DMS53 (cell line): ENCODE measurements at regions not wholly inside any gene's neighbourhood (a gene's known extent, or its start where the extent isn't known, plus 50 kb on each side); places are given as distances from the start of the nearest gene placed in this dataset.

Experiments
- DNase-seq: peaks from one replicate; lab custom pipeline; 2025; lab: John Stamatoyannopoulos, UW

- peak; percentile 88 for DNase-seq
Measured at GRCh38 chr10:83871187-83872081, 267.9 kb upstream of the GHITM start.

DNA sequence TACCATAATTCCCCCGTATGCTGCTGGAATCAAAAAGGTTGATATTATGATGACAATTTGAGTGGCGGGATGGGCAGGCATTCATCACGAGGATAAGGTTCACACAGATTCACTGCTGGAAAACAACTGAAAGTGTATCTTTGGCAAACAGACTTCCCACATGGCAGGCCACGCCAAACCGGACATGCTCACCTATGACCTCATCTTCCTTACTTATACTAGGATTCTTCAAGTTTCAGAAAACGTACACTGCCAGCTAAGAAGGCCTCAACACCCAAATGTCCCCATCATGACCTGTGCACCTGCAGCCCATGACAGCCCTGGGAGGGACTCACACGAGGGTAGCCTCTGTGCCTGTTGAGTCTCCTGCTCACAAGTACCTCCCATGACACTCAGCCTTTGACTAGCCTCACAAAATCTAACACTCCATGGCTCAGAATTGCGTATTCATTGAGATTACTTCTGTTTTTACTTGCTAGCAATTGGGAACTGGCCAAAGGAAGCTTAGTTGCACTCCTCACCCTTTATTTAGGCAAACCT is 259.0 kb upstream of the GHITM start:
- no peak for DNase-seq

- DNase-seq: no peak
Measured at GRCh38 chr10:83881661-83882060, 257.6 kb upstream of the GHITM start.

- DNase-seq: peak; percentile 97
Measured at GRCh38 chr10:83886871-83887270, 252.4 kb upstream of the GHITM start.

GRCh38 chr10:83892737-83893136 is 246.6 kb upstream of the GHITM start:
- no peak for DNase-seq

DNA sequence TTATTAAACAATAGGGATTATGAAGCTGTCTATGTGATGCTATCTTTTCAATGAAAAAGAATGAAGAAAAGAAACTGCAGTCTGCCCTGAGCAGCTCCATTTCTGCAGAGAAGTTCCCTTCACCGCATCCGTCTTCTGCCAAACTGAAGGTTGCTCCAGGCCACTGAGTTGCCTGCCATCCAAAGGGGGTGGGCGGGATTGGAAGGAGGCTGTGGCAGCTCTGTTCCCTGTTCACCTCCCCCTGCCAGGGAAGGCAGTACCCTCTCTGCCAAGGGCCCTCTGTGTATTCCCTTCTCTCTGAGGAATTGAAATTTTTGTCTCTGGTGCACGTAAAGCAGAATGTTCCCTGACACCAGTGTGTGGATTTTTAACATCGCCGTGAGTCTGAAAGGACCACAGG is 243.1 kb upstream of the GHITM start:
- no peak for DNase-seq

DNA sequence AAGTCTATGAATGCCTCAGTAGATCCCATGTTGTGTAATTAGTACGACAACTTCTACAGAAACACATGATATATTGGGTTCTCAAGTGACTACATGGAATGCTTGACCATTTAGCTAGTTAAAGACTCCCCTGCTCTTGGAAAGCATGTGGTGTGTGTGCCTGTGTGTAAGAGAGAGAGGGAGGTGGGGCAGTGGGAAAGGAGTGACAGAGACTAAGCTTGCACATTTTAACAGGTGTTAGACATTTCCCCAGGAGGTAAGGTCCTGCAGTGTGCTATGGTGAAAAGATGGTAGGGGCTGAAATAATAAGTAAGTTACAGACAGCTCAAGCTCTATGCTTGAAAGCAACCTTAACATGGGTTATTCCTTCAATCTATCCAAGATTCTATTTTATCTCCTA is 241.7 kb upstream of the GHITM start:
- DNase-seq: no peak

- no peak for DNase-seq
Measured at GRCh38 chr10:83908506-83908905, 230.8 kb upstream of the GHITM start.

GRCh38 chr10:83909001-83909400 is 230.3 kb upstream of the GHITM start:
- DNase-seq: no peak

- DNase-seq: no peak
Measured at GRCh38 chr10:83915801-83916200, 223.5 kb upstream of the GHITM start.

DNA sequence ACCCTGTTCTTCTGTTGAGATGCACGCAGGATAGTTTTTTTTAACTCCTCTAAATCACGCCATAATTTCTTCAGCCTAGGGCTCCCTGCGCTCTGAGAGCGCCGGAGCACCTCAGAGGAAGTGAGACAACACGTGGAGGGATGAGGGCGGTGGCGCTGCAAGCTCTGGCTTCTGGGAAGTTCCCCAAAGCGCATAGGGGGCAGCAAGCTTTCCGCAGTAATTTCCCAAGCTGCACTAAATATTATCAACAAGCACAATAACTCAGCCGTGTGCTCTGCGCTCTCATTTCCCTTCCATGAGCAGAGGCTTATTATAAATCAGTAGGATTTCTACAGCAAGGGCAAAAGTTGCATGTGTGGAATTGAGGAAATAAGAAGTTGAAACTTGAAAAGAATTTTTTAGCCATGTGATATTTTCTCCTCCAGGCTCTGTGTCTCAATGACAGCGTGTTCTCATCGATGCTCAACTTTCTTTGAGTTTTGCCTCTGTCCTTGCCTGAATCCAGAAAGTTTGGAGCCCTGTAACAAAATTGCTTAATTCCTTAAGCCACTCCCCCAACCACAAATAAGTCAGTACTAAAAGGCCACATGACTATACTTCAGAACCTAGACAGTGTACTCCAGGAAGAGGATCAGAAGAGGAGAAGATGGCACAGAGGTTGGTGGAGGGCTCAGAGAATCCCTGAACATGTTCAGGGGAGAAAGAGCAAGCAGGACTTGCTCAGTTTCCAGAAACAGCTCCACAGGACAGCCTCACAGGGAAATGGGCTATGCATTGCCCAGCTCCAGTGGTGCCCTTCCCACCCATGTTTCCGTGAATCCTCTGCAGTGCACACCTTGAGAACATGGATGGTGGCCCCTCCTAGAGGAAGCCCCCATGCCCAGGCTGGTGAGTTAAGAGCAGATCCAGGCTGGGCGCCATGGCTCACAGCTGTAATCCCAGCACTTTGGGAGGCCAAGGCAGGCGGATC is 221.5 kb upstream of the GHITM start:
- peak; percentile 53 for DNase-seq

- no peak for DNase-seq
Measured at GRCh38 chr10:83919187-83919586, 220.1 kb upstream of the GHITM start.

DNA sequence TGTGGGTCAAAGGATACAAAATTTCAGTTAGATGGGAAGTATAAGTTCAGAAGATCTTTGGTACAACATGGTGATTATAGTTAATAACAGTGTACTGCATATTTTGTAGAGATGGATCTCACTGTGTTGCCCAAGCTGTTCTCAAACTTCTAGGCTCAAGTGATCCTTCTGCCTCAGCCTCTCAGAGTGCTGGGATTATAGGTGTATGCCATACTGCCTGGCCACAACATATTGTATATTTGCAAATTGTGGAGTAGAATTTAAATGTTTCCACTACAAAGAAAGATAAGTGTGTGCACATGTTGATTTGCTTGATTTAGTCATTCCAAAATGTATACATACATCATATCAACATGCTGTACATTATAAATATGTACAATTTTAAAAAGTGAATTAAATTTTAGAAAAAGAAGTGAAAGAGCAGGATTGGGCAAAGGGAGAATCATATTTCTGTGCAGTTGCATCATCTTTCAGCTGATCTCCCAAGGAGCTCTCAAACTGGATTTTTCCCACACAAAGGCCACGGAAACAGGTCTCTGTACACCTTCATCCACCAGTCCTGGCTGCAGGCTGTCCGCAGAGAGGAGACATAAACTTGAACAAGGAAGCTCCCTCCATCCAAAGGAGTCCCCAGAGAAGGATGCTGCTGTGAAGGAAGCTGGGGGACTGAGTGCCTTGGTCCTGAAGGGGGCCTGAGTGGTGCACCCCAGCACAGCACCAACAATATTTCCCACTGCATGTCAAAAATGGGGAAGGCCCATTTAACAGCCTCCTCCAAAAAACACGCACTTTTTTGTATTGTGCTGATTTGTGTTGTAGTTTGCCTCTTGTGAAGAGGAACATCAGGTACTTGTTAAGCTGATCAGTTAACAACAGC is 217.1 kb upstream of the GHITM start:
- no peak for DNase-seq

DNA sequence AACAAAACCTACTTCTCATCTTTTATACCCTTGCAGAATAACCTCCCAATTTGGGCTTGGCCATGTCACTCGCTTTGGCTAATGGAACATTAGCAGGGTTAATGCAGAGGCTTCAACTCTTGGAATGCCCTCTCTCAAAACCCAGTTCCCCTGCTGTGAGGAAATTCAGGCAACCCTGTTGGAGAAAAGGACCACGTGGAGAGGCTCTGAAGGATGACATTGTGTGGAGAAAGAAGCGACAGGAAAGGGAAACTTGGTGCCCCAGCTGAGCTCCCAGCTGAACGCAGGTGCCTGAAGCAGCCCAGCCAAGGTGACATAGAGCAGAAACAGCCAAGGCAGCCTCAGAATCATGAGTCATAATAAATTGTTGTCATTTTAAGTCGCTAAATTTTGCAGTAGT is 214.2 kb upstream of the GHITM start:
- no peak for DNase-seq

GRCh38 chr10:83926606-83927005 is 212.7 kb upstream of the GHITM start:
- no peak for DNase-seq

DNA sequence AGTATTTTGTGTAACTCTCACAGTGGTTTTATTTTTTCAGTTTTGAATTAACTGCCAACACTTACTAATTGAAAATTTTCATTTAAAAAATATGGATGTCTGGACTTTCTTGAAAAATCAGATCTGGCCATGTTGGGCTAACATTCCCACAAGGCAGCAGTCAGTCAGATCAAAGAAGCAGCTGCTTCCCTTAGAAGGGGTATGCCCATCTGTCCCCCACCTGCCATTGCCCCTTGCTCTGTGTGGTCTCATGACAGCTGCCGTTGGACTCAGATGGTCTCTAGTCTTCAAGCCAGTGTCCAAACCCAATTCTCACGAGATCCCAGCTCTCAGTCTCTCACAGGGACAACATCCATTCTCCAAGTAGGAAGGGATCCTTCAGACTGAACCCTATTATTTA is 212.1 kb upstream of the GHITM start:
- DNase-seq: no peak

GRCh38 chr10:83929399-83929798 is 209.9 kb upstream of the GHITM start:
- DNase-seq: no peak

GRCh38 chr10:83931669-83932068 is 207.6 kb upstream of the GHITM start:
- DNase-seq: no peak

- DNase-seq: no peak
Measured at GRCh38 chr10:83932245-83932644, 207.1 kb upstream of the GHITM start.

DNA sequence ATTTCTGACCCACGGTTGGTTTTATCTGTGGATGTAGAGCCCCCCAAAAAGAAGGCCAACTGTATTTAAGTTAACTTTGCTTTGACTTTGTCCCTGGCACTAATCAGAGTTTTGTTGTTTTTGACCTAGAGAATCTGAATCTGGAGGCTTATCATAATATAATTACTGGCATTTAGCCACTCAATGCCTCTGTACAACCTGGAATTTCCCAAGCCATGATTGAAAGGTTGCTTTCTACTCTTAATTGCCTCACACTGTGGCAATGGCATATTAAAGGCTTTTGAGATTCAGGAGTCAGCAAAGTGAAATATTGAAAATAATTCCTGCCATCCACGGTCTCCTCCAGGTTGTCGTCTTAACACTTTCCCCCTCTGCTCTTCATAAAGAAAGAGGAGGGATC is 205.2 kb upstream of the GHITM start:
- DNase-seq: no peak

DNA sequence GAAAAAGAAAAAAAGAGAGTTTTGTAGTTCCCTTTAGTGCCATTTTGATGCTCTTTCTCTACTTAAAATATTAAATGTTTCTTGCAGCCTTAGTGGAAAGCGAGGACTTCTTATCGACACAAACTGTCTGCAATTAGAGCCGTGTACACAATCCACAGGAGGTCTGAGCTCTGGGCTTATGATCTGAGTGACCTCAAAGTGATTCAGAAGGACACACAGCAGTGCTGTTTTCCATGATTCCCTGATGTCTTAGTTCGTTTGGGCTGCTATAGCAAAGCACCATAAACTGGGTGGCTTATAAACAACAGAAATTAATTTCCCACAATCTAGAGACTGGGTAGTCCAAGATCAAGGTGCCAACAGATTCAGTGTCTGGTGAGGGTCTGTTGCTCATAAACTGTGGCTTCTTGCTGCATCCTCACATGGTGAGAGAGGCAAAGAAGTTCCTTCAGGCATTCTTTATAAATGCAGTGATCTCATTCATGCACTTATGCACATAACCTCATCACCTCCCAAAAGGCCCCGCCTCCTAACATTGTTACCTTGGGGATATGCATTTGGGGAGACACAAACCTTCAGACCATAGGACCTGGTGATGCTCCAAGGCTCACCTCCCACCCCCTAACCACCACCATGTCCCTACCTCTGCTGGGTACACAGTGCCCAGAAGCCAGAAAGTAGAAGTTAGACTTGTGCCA is 204.5 kb upstream of the GHITM start:
- DNase-seq: no peak
